ENCODE measurements at regions not wholly inside any gene's neighbourhood (a gene's known extent, or its start where the extent isn't known, plus 50 kb on each side); places are given as distances from the start of the nearest gene placed in this dataset.

- no peak for TF ChIP-seq POLR2A (IDR thresholded peaks at IDR 0.05)
- TF ChIP-seq, protein P1, sequence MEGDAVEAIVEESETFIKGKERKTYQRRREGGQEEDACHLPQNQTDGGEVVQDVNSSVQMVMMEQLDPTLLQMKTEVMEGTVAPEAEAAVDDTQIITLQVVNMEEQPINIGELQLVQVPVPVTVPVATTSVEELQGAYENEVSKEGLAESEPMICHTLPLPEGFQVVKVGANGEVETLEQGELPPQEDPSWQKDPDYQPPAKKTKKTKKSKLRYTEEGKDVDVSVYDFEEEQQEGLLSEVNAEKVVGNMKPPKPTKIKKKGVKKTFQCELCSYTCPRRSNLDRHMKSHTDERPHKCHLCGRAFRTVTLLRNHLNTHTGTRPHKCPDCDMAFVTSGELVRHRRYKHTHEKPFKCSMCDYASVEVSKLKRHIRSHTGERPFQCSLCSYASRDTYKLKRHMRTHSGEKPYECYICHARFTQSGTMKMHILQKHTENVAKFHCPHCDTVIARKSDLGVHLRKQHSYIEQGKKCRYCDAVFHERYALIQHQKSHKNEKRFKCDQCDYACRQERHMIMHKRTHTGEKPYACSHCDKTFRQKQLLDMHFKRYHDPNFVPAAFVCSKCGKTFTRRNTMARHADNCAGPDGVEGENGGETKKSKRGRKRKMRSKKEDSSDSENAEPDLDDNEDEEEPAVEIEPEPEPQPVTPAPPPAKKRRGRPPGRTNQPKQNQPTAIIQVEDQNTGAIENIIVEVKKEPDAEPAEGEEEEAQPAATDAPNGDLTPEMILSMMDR (IDR thresholded peaks at IDR 0.05) = no peak
- no peak for TF ChIP-seq POLR2AphosphoS5 (IDR thresholded peaks at IDR 0.05)
Observed at GRCh38 chr3:165395188-165395587, 199.0 kb upstream of the SLITRK3 start.

Measured in suprapubic skin (tissue), 4 donors.